COLO829 (cell line): ENCODE measurements at regions not wholly inside any gene's neighbourhood (a gene's known extent, or its start where the extent isn't known, plus 50 kb on each side); places are given as distances from the start of the nearest gene placed in this dataset.

ENCODE experiments used
- DNase-seq: peaks from one replicate; pipeline ENCODE4 v3.0.0; 2012; ENCODE audit warnings: low spot score

GRCh38 chr2:16152071-16152927 lies 211.9 kb downstream of the MYCN start:
- DNase-seq, result no peak

DNA sequence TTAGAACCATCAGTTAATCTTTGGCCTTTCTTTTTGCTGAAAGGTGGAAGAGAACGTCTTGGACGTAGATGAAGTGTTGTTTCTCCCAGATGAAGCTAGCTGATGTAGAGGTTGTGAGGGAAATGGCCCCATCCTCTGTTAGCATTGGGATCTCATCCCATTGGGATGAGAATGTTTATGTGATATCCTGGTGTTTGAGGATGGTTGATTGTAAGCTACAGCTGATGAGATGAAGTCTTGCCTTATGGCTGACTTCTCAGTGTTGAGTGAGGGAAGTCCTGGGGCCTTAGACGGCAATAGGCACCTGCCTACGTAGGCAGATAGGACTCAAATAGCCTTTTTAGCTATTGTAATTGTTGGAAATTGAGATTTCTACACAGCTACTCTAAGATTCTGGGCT lies 211.3 kb downstream of the MYCN start:
- no peak for DNase-seq

- no peak for DNase-seq
Observed at GRCh38 chr2:16151281-16151570, 210.9 kb downstream of the MYCN start.

DNA sequence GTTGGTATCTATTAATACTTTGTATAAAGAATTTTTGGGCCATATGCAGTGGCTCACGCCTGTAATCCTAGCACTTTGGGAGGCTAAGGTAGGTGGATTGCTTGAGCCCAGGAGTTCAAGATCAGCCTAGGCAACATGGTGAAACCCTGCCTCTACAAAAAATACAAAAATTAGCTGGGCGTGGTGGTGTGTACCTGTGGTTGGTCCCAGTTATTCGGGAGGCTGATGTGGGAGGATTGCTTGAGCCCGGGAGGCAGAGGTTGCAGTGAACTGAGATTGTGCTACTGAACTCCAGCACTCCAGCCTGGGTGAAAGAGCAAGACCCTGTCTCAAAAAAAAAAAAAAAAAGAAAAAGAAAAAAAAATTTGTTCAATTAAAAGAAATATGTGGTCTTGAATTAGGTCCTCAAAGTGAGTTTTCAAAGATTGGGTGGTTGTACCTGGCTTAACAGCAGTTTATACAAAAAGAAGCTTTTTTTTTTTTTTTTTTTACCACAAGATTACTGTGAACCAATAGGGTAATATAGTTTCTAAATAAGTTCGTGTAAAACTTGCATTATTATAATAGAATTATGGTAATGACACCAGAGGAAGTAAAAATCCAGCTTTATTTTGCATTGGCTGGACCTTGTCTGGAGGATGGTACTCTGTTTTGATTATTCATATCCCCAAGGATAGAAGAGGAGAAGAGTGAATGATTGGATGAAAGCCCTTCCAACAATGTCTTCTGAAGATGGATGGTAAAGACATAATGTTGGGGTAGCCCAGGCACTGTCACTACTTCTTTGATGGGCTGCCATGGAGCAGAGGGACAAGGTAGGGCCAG lies 210.3 kb downstream of the MYCN start:
- DNase-seq, result no peak

DNA sequence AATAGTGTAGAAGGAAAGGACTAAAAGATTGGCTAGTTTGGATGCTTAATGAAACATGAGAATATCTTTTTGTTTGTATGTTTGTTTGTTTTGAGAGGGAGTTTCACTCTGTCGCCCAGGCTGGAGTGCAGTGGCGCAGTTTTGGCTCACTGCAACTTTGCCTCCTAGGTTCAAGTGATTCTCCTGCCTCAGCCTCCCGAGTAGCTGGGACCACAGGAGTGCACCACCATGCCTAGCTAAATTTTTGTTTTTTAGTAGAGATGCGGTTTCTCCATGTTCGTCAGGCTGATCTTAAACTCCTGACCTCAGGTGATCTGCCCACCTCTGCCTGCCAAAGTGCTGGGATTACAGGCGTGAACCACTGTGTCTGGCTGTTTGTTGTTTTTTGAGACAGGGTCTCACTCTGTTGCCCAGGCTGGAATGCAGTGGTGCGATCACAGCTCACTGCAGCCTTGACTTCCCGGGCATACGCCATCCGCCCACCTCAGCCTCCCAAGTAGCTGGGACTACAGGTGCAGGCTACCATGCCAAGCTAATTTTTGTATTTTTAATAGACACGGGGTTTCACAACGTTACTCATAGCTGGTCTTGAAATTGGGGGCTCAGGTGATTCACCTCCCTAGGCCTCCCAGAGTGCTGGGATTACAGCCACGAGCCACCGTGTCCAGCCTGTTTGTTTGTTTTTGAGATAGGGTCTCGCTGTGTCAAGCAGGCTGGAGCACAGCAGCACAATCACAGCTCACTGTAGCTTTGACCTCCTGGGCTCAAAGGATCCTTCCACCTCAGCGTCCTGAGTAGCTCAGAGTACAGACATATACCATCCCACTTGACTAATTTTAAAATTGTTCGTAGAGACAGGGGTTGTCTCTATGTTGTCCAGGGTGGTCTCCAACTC lies 209.2 kb downstream of the MYCN start:
- DNase-seq, result no peak

DNA sequence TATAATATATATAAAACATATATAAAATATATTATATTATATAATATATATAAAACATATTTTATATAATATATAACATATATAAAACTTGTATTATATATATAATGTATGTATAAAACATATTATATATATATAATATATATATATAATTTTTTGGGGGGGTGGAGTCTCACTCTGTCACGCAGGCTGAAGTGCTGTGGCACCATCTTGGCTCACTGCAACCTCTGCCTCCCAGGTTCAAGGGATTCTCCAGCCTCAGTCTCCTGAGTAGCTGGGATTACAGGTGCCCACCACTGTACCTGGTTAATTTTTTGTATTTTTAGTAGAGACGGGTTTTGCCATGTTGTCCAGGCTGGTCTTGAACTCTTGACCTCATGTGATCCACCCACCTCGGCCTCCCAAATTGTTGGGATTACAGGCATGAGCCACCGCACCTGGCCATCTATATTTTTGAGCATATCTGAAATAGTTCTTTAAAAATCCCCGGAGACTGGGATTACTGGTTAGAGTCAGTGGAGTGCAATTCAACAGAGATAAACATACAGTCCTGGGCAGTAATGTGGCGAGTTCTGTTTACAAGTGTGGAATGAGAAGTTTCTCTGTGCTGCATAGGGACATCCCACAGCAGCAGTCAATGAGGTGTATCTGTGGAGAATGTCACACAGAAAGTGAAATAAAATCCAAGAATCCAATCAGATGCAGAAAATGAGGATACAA lies 208.4 kb downstream of the MYCN start:
- DNase-seq, result no peak

DNA sequence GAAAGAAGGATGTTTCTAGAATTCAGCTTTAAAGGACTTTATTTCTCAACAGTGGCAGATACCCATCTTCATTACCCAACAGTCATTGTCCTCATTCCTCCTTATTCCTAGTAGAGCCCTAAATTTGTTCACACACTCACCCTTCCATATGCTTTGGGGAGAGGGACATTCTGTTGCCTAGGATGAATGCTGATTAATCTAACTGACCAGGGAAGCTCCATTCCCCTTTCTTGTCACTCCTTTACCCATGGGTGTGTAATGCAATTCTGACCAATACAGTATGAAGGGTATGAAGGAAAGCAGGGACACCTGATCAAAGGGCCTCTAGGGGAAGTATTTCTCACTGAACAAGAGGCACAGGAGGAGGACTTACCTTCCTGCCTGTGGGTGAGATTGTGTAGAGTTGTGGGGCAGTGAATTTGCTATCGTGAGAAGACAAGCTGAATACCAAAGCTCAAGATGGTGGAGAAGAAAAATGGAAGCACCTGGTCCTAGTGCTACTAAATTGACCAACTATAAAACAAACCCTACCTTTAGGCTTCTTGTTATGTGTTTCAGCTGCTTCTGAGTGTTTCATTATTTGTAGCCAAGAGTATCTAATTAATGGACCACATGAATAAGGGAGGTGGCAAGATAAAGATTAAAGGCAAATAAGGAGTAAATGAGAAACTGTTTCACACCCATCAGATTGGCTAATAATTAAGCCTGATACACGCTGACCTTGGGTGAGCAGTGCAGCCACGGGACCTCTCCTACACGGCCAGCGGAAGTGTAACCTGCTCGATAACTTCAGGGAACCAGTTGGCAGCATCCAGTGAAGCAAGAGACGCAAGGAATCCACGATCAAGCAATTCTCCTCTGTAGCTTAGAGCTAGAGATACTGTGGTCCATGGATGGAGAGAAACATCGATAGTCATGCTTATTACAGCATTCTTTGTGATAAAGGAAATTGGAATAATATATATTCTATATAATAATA lies 202.3 kb downstream of the MYCN start:
- DNase-seq, result no peak

GRCh38 chr2:16141641-16141921 lies 201.2 kb downstream of the MYCN start:
- no peak for DNase-seq

GRCh38 chr2:16140771-16141640 lies 200.7 kb downstream of the MYCN start:
- DNase-seq, result no peak

DNA sequence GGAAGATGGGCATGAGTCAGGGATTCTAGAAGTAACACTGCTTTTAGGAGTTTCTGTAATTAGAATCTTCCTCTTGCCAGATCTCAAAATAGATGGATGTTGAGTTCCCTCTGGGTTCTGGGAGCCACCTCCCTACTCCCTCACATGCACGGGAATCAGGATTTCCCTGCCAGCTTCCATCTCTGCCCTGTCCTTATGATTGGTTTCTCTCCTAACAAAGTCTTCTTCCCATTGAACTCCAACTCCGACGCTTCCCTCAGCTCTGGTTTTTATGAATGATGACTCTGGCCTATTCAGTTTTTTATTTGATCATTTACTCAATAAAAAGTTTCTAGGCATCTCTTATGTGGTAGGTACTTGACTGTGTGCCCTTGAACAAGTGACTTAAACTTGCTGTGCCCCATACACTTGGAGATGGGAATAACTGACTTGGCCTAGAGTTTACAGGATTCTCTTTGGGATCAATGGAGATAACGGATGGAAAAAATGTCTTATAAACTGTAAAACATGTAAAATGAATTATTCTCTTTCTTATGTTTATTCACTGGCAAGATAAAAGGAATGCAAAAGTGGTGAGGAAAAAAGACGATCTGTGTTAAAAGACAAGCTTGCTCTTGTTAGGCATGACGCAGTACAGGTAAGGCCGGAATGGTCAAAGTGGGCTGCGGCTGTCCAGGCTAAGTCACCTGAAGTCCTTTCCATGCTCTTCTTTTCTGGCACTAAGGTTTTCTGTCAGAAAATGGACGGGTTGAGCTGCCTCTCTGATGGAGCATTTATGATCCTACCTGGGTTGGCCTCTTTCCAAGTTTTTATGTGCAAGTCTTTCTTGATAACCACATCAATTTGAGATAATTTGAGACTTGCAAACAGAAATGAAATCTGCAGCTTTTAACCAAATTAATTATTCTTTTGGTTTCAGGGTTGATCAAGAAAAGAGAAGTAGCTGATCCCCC lies 199.6 kb downstream of the MYCN start:
- DNase-seq, result no peak

DNA sequence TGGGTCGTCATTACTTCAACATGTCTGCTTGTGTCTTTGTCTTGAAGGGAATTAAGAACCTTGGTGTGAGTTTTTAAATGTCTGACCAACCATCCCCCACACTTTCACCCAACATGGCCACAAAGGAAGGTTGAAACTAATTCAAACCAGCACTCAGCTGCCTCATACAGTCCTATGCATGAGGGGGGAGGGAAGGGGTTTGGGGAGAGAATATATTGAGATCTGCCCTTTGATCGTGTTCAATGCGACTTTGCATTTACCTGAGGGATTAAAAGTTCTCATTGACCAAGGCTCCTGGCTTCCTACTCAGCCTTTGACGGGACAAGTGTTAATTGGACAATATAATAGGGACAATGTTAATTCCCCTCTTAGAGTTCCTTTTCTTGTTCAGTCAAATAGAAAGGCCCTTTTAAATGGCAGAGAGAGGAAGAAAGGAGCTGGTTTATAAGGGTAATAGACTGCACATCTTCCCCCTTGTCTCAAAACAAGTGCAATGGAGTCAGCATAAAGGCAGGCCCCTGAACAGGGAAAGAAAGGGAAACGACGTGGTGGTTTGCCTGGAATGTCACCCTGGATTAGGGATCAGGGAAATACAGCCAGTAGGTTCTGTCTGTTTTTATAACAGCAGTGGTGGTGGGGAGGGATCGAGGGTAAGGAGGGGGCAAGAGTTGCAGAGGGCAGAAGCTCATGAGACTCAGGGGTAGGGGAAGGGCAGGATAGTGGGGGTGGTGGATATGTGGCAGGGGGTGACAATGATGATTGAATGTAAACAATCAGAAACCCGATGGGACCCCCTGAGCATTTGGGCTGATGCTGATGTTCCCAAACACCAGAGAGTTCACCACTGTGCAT lies 198.7 kb downstream of the MYCN start:
- no peak for DNase-seq

DNA sequence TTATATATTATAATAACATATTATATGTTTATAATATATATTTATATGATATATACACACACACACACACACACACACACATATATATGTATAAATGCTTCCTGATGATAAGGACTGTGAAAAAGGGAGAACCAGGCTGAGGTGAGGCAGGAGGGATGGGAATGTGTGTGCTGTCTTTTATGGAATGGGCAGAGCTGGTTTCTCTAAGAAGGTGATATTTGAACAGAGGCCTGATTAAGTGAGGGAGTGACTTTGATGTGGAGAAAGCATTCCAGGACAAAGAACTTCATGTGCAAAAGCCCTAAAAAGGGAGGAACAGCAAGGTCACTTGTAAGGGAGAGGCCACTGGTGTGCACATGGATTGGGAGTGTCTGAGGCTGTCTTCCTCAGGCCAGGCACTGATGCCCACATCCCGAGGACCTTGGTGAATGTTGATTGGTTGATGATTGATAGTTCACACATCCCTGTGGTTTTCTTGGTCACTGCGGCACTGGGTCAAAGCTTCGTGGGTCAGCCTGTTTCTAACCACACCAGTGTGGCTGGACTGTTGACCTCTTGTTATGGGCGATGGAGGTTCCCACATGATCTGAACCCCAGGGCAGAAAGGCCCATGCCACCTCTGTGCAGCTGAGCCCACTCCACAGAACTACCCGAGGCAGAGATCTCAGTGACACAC lies 196.9 kb downstream of the MYCN start:
- DNase-seq, result no peak

GRCh38 chr2:16136461-16137035 lies 196.2 kb downstream of the MYCN start:
- DNase-seq, result no peak

DNA sequence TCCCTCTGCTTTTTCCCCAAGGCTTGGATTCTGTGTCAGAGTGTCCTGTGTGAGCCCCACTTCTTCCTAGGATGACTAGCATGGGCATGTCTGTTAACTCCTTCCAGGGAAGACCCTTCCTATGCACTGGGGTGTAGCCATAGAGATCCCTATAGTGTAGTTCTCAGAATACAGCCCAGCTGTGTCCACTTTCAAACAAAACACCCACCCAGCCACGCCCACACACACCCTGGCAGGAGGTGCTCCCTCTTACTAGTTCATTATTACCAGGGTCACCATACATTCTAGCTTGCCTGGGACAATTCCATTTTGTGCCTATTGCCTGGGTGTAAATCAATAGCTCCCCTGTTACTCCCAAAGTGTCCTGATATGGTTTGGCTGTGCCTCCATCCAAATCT lies 195.6 kb downstream of the MYCN start:
- no peak for DNase-seq

DNA sequence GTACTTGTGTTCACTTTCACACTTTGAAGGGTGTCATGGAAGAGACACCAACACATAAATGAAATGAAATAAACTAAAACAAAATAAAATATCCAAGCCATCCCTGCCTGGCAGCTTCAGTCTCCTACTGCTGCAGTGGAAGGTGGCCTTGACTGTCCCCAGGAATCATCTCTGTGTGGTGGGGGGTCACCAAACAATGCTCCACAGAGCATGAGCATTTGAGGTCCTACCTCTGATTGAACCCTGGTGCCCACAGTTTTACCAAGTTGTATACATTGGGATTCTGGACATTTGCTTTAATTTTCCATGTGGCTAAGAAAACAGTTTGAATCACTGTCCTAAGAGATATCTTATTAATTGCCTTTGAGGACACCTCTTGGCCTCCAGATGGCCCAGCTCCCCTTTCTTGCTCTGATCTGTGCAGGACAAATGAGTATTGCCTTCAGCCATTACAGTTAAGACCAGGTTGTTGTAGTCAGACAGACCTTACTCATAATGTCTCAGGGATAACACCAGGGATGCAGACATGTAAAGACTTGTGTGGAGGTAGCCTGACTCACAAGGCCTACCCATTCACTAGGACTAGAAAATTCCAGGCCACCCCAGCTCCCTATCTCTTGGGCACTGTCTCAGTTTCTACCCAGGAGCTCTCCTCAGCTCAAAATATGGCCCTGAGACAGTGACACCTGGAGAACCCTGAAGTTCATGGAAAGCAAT lies 195.0 kb downstream of the MYCN start:
- DNase-seq, result no peak
